NT2/D1 (cell line): ENCODE measurements at regions not wholly inside any gene's neighbourhood (a gene's known extent, or its start where the extent isn't known, plus 50 kb on each side); places are given as distances from the start of the nearest gene placed in this dataset.

Experiments used
- SUZ12 ChIP-seq: IDR thresholded peaks from 2 replicates; pipeline ENCODE4 v1.6.1; 2011; ENCODE audit not compliant: insufficient read length, insufficient read depth; ENCODE audit errors: extremely low read depth
- YY1 ChIP-seq: IDR thresholded peaks from 2 replicates; pipeline ENCODE4 v1.6.1; 2011; ENCODE audit not compliant: insufficient read length, insufficient read depth
- ZNF274 ChIP-seq: IDR thresholded peaks from 2 replicates; pipeline ENCODE4 v1.6.1; 2011; ENCODE audit warnings: mild to moderate bottlenecking, low read depth, low read length

DNA sequence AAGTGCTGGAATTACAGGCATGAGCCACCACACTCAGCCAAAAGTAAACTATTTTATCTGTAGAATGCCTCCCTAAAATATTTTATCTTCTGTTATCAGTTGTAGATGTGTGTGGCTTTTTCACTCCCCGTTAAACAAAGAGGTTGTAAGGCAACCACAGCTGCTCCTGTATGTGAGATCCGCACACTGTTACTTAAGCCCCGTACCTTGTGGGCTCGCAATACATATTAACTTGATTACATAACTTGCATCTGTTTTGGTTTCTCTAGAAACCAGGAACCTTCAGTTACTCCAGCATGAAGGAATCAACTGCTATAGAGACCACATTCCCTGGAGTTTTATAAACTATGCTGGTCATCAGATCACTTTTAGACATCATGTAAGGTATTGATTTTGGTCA lies 420.1 kb upstream of the SLC35B3 start:
- TF ChIP-seq ZNF274 (no peak), SUZ12 (no peak), YY1 (no peak)
